Coronary artery (tissue), 2 donors: ENCODE measurements at regions not wholly inside any gene's neighbourhood (a gene's known extent, or its start where the extent isn't known, plus 50 kb on each side); places are given as distances from the start of the nearest gene placed in this dataset.

Experiments used
- DNase-seq: peaks from one replicate; pipeline ENCODE4 v3.0.0-alpha.2; 2017; ENCODE audit warnings: low spot score
- H3K27ac ChIP-seq, 2 donors: fragments of 200-600 bp; sonication (generic); one replicate each; pipeline ENCODE4 v1.5.1; 2016 to 2019
- H3K4me3 ChIP-seq: fragments of 200-600 bp; sonication (generic); 2 replicates; pipeline ENCODE4 v1.5.1; 2016; ENCODE audit warnings: mild to moderate bottlenecking, moderate library complexity
- CTCF ChIP-seq: fragments of 200-600 bp; sonication (generic); IDR thresholded peaks from one replicate; pipeline ENCODE4 v1.5.1; 2019; ENCODE audit warnings: antibody characterized with exemption

GRCh38 chr2:17179145-17179808 is 339.0 kb downstream of the RAD51AP2 start:
- no peak for DNase-seq
- Histone ChIP-seq H3K4me3 (no peak overlapping the region), H3K27ac (no peak overlapping the region)
- no peak for TF ChIP-seq CTCF

- Histone ChIP-seq H3K4me3 (no peak overlapping the region), H3K27ac (no peak overlapping the region)
- DNase-seq: no peak
- TF ChIP-seq CTCF: no peak
Observed at GRCh38 chr2:17177088-17177487, 341.2 kb downstream of the RAD51AP2 start.

- no peak overlapping the region for H3K27ac ChIP-seq
- TF ChIP-seq CTCF: no peak
- no peak for DNase-seq
- H3K4me3 ChIP-seq: no peak overlapping the region
Observed at GRCh38 chr2:17171446-17172049, 346.7 kb downstream of the RAD51AP2 start.

GRCh38 chr2:17166506-17166905 is 351.7 kb downstream of the RAD51AP2 start:
- no peak overlapping the region for H3K4me3 ChIP-seq
- TF ChIP-seq CTCF: no peak
- no peak for DNase-seq

GRCh38 chr2:17164550-17164949 is 353.7 kb downstream of the RAD51AP2 start:
- no peak overlapping the region for H3K4me3 ChIP-seq
- no peak for DNase-seq
- no peak overlapping the region for H3K27ac ChIP-seq
- TF ChIP-seq CTCF: no peak

More at GRCh38 chr2:17166506-17166905, 351.7 kb downstream of the RAD51AP2 start:
- H3K27ac ChIP-seq: no peak overlapping the region

GRCh38 chr2:17163638-17164037 is 354.6 kb downstream of the RAD51AP2 start:
- H3K4me3 ChIP-seq: no peak overlapping the region
- no peak overlapping the region for H3K27ac ChIP-seq
- no peak for DNase-seq
- no peak for TF ChIP-seq CTCF

GRCh38 chr2:17162713-17163112 is 355.5 kb downstream of the RAD51AP2 start:
- TF ChIP-seq CTCF: no peak
- Histone ChIP-seq H3K4me3 (no peak overlapping the region), H3K27ac (no peak overlapping the region)
- DNase-seq: no peak
